Lung microvascular endothelial cell (primary cell): ENCODE measurements at regions not wholly inside any gene's neighbourhood (a gene's known extent, or its start where the extent isn't known, plus 50 kb on each side); places are given as distances from the start of the nearest gene placed in this dataset.
A peak's percentile ranks its signal among the peaks of the same experiment; 100 is the strongest.

Experiments
- DNase-seq, 2 donors: peaks; one replicate each; pipeline versions ENCODE4 v3.0.0 to v3.0.0-alpha.2; 2010; ENCODE audit warnings: low read depth in 2 of 2

DNA sequence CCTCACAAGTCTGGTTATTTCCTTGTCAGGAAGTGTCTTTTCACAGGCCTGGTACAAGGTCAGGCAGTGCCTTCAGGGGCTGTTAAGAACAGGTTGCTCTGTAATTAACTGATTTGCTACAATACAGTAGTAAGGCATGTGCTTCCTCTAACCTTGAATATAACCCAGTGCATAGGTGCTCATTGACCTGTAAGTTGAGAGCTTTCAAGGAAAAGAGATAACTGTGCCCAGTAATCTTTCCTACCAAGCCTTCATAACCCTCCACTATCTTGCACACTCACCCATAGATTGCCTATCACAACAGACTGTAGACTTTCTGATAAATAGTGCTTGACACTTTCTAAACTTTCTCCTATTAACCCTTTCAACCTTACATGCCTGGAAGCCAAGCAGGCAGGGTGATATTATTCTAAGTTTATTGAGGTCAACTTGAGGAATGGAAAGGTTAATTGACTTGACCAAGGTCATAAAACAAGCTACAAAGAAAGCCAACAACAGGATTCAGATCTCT, 148.1 kb downstream of the PPARGC1A start:
- no peak for DNase-seq

GRCh38 chr4:23737571-23737970, 152.3 kb downstream of the PPARGC1A start:
- DNase-seq, result no peak

- no peak for DNase-seq
Measured at GRCh38 chr4:23736466-23736865, 153.4 kb downstream of the PPARGC1A start.

- DNase-seq, result no peak
Measured at GRCh38 chr4:23734000-23734399, 155.8 kb downstream of the PPARGC1A start.

DNA sequence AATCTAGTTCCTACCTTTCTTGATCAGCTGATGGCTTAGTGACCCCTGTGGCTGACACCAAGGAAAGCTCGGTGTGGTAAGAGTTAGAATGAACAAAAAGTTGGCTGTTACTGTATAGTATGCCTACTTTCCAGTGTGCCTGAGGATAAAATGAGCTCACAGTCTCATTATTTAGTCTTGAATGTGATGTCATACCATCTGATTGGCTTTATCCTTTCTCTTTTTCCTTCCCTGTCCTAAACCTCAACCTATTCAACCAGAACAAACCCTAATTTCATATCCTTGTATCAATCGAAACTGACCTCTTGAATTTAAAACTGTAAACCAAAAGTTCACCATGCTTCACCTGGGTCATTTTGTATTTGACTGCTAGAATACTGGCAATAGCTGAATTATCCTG, 156.4 kb downstream of the PPARGC1A start:
- DNase-seq, result no peak

GRCh38 chr4:23730998-23731397, 158.8 kb downstream of the PPARGC1A start:
- no peak for DNase-seq

DNA sequence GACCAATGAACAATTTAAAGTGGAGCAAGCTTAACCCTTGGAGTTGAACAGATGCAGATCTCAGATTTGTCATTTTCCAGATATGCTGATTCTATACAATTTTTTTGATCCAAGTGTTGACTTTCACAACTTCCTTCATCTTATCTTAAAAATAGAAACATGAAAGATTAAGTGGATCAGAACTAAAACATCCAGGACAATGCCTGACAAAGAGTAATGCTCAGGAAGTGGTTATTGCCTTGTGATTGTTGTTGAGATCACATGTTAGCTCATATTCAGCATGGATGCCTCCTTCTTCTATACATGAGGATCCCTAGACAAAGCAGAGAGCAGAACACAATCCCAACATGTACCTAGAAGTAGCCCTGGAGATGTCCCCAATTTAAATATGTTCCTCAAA, 160.9 kb downstream of the PPARGC1A start:
- no peak for DNase-seq

DNA sequence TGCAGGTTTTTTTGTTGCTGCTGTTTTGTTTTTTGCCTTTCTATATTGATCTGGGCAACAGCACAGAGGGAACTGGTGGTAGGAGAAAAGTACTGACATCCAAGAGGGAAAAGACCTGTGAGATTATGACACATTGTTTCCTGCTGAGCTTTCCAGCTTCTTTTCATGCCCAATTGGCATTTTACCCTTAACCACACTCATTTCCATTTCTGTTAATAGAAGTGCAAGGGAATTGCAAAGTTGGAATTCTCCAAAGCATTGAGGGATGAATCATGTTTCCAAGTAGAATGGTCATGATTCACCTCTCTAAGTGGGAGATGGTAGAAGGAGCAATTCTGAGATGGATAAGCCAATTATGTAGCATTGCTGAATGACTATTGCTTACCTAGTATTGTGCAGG, 161.5 kb downstream of the PPARGC1A start:
- DNase-seq, result peak in 1 of 2 donors; percentile 17

DNA sequence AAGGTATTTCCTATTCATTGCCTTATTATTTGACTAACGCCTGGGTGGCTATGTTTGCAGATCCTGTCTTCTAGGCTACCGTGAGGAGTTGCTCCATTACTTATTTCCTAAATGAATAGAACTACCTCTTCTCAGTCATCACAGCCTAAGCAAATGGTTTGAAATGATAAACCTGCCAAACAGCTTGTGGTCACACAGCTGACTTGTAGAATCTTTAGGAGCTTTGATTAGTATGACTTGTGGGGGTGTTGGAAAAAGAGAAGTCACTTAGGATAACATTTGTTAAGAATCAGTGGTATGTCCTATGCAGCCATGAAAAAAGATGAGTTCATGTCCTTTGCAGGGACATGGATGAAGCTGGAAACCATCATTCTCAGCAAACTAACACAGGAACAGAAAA, 169.3 kb downstream of the PPARGC1A start:
- no peak for DNase-seq

GRCh38 chr4:23718435-23718834, 171.4 kb downstream of the PPARGC1A start:
- no peak for DNase-seq

DNA sequence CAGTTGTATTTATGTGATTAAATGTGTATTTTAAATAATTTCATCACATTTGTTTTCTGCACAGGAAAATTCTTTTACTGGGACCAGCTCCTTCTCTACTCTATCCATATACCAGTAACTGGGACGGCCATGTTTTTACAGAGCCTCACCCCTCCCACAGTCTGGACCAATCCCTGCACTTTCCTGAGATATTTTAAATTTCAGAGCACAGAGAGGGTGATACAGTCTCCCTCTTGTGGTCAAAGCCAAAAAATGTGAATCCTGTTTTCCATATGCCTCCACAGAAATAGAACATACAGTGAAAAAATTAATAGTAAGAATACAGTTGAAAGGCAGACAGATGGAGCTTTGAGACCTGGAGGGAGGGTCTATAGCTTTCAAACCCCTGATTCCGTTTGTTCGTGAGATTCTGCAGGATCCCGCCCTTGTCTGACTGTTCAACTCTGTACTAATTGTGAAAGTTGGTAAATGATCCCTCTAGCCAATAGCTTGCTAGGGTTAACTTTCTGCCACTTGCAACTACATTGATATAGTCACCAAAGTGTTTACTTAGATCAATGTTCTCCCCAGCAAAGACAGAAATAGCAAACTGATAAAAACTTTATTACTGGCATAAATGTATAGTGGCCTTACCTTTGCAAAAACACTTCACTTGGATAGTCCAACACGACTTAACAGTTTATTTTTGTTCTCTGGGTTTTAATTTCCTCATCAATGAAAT, 172.2 kb downstream of the PPARGC1A start:
- DNase-seq, result peak; percentile 3 to 24

GRCh38 chr4:23710298-23710697, 179.5 kb downstream of the PPARGC1A start:
- no peak for DNase-seq

- DNase-seq, result no peak
Measured at GRCh38 chr4:23707652-23708026, 182.2 kb downstream of the PPARGC1A start.

- no peak for DNase-seq
Measured at GRCh38 chr4:23706972-23707651, 182.7 kb downstream of the PPARGC1A start.

- DNase-seq, result no peak
Measured at GRCh38 chr4:23700197-23700596, 189.7 kb downstream of the PPARGC1A start.

DNA sequence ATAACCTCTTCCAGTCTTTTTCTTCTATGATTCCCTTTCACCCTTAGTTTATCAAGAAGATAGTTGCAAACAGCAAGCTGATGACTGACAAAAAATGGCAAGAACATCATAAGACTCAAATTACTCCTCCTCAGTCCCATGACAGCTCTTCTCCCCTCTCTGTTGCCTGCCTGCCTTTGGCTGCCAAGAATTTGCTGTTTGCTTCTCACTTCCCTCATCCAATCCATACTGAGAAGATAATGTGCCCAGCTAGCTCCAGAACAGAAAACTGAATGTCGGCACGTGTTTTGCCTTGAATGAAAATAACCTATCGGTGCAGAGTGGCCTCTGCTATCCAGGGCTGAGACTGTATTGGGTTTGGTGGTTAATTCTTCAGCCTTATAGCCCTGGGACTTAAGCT, 192.1 kb downstream of the PPARGC1A start:
- no peak for DNase-seq

- DNase-seq, result no peak
Measured at GRCh38 chr4:23697001-23697528, 192.8 kb downstream of the PPARGC1A start.

DNA sequence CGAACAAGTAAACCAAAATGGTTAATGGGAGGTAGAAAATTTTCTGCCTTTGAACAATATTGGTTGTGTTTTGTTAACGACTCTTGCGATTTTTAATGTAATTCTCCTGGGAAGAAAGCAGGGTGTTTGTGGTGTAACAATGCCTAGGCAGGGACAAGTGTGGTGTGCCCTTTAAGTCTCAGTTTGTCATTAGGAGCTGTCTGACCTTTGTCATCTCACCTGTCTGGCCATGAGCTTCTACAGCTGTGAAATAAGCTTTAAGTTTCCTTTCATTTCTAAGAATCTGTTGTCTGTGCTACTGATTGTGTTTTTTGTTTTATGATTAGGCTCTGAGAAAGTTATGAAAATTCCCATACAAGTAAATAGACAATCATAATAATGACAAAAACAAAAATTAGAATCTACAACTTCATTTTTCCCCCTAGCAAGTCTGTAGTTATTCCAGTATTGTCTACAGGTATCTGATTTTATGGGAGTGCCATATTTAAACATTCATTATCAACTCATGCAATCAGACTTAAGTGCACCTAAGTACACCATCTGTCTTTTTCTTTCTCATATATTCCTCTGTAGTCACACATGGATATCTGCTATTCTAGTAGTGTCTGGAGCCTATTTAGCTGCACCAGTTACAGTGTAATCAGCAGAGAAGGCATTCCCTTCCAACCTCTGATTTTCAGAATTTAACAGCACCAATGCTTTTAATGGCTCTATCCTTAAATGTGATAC, 203.5 kb downstream of the PPARGC1A start:
- DNase-seq, result no peak

- DNase-seq, result no peak
Measured at GRCh38 chr4:23685471-23685870, 204.4 kb downstream of the PPARGC1A start.

DNA sequence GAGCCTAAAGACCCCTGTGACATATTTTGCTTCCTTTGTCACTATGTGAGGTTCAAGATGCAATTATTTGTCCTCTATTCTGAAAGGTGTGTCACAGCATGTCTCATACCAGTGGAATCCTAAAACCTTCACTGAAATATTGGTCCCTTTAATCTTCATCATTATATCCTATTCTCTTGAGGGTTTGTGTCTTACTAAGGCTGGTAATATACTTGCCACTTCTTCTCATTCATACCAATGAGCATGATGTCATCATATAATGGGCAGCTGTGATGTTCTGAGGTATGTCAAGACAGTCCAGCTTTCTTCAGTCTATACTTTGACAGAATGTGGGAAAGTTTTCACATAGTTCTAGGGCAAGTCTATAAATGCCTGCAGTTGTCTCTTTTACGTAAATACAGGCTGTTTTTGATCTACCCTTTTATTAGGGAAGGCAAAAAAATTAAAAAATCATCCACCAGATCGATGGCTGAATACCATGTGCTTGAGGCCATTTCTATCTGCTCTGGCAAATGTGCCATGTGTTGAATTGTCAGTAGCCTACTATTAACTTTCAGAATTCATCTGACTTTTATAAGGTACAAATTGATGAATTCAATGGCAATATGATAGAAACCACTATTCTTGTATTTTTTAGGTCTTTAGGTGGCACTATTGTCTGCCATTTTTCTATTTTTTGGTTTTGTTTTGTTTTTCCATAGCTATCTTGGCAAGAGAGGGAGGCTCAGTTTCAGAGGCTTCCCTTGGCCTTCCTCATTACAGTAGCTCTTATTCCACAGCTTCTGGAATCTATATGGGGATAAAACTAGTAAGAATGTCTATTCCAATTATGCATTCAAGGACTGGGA, 209.0 kb downstream of the PPARGC1A start:
- DNase-seq, result no peak

DNA sequence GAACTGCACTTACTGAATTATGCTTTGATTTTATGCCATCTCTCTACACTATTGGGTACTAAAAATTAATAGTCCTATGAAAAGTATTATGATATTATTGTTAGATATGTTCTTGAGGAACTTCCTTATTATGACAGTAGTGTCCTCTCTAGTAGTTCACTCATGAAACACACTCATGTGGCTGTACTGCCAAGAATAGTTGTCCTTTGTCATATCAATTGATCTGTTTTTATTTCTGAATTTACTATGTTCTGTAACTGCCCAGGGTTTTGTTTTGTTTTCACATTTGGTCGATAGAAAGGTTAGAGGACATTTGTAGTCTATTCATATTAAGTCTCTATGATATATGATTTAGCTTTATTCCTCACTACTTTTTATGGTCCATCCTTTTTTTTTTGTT, 215.2 kb downstream of the PPARGC1A start:
- DNase-seq, result no peak
